Astrocyte of the spinal cord (primary cell): ENCODE measurements at regions not wholly inside any gene's neighbourhood (a gene's known extent, or its start where the extent isn't known, plus 50 kb on each side); places are given as distances from the start of the nearest gene placed in this dataset.

Experiments
- DNase-seq: peaks from one replicate; pipeline ENCODE4 v3.0.0; 2011; ENCODE audit warnings: low read depth, low spot score
- H3K4me3 ChIP-seq: 2 replicates; pipeline ENCODE4 v1.5.1; 2011; ENCODE audit warnings: low read depth, mild to moderate bottlenecking, low read length, moderate library complexity
- in situ Hi-C: cut with HindIII; loops from 2 replicates; pipeline ENCODE4 v1.10.0; 2017; ENCODE audit warnings: low sequenced_read_pairs
- TF ChIP-seq, protein P1 (sequence below): IDR thresholded peaks from 2 replicates; pipeline ENCODE4 v1.5.1; 2012; ENCODE audit warnings: low read depth, mild to moderate bottlenecking, low read length, inconsistent platforms

GRCh38 chr13:74361274-74361673 is 227.1 kb upstream of the KLF12 start:
- no peak overlapping the region for H3K4me3 ChIP-seq
- no peak for DNase-seq
- TF ChIP-seq, protein P1, sequence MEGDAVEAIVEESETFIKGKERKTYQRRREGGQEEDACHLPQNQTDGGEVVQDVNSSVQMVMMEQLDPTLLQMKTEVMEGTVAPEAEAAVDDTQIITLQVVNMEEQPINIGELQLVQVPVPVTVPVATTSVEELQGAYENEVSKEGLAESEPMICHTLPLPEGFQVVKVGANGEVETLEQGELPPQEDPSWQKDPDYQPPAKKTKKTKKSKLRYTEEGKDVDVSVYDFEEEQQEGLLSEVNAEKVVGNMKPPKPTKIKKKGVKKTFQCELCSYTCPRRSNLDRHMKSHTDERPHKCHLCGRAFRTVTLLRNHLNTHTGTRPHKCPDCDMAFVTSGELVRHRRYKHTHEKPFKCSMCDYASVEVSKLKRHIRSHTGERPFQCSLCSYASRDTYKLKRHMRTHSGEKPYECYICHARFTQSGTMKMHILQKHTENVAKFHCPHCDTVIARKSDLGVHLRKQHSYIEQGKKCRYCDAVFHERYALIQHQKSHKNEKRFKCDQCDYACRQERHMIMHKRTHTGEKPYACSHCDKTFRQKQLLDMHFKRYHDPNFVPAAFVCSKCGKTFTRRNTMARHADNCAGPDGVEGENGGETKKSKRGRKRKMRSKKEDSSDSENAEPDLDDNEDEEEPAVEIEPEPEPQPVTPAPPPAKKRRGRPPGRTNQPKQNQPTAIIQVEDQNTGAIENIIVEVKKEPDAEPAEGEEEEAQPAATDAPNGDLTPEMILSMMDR, result no peak
- in situ Hi-C loops, result no loop called here

DNA sequence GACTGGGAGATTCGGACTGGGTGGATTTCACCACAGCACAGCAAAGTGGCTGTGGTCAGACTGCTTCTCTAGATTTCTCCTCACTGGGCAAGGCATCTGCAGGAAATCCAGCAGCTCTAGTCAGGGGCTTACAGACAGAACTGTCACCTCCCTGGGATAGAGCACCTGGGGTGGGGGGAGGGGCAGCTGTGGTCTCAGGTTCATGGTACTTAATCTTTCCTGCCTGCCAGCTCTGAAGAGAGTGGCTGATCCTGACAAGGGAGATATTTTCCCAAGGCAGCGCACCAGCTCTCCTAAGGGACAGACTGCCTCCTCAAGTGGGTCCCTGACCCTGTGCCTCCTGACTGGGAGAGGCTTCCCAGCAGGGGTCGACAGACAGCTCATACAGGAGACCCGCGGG is 212.8 kb upstream of the KLF12 start:
- TF ChIP-seq, protein P1, result no peak
- in situ Hi-C loops, result no loop called here
- no peak overlapping the region for H3K4me3 ChIP-seq
- no peak for DNase-seq

DNA sequence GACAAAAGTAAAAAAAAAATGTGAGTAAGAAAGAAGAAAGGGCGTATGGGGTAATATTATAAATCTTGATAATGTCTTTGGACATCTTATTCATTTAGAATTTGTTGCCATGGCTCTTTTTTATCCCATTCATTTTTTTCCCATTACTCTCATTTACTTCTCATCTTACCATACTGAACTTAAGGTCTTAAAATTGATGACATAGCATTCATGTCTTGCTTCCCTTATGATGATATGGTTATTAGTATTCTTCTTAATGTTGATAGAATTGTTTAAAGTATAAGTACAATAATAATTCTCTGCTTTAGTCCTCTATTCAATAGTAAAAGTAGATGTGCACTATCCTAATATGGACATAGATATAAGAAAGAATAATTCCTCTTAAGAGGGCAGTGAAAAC is 204.1 kb upstream of the KLF12 start:
- DNase-seq, result no peak
- no peak overlapping the region for H3K4me3 ChIP-seq
- TF ChIP-seq, protein P1, result no peak
- in situ Hi-C loops, result no loop called here

DNA sequence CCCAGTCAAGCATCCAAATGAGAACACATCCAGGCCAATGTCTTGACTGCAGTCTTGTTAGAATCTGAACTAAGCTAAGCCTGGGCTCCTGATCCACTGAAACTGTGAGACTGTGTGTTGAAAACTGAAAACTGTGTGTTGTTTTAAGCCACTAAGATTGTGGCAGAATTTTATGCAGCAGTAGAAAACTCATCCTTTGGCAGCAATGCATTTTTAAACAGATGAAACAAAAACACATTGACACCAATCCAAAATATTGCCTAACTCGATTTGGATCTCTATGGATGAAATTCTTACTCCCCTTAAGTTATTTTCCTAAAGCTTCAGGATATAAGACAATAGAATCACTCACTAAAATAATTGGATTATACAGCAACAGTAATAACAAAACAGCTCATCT is 202.3 kb upstream of the KLF12 start:
- in situ Hi-C loops, result no loop called here
- no peak overlapping the region for H3K4me3 ChIP-seq
- no peak for DNase-seq
- TF ChIP-seq, protein P1, result no peak

DNA sequence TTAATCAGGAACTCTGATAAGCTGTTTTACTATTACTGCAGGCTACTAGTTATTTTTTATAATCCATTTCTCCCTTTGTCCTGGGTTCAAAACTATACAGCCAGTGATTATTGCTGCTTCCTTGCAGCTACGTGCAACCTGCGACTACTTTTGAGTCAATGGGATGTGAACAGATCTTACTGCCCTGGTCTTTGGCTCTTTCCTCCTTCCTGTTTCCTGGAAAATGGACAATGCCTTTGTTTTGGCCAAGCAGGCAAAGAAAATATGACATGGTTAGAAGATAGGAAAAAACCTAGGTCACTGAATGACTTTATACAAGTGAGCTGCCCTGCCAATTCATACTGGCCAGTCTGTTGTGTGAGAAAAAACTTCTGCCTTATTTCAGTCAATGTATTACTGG is 201.2 kb upstream of the KLF12 start:
- in situ Hi-C loops, result no loop called here
- no peak for DNase-seq
- TF ChIP-seq, protein P1, result no peak

DNA sequence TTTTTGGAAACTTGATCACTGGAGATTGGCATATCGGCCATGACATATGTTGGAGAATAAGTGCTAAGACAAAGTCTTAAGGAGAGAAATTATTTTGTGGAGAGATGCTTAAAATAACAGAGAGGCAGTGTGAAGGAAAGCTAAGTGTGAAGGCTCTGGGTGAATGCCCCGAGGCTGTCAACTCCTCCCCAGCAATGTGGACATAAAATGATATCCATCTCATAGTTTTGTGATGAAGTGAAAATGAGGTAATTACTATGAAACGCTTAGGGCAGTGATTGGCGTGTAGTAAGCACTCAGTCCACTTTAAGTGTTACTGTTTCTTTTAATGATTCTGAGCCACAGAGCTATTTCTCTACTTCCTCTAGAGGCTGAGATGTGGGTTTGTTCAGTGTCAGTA is 195.8 kb upstream of the KLF12 start:
- TF ChIP-seq, protein P1, result no peak
- no peak overlapping the region for H3K4me3 ChIP-seq
- no peak for DNase-seq
- in situ Hi-C loops, result no loop called here

More for the DNA sequence above, 201.2 kb upstream of the KLF12 start:
- no peak overlapping the region for H3K4me3 ChIP-seq

DNA sequence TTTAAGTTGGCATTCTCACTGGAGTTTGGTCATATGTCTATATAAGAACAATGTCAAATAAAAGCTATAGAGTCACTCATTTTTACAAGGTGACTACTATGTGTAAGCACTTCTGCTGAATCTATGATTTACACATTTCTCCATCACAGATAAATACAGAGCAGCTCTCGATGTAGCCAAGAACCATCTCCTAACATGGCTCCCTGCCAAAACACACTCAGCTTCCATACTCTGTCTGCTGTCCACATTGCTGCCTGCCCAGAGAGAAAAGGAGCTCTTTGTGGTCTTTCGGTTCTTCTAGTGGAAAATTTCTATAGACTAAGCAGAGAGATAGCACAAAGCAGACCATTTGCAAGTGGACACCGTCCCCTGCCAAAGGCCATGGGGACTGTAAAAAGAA is 190.9 kb upstream of the KLF12 start:
- TF ChIP-seq, protein P1, result no peak
- in situ Hi-C loops, result no loop called here
- peak; percentile 85 for DNase-seq
- H3K4me3 ChIP-seq, result no peak overlapping the region
